ENCODE measurements at regions not wholly inside any gene's neighbourhood (a gene's known extent, or its start where the extent isn't known, plus 50 kb on each side); places are given as distances from the start of the nearest gene placed in this dataset.

- no peak for DNase-seq (ENCODE audit: low spot score)
- CTCF ChIA-PET: interaction anchor here (0.7 to 1.2 kb wide), 2 partner anchors 59 to 68 kb away, joined by 4 read pairs; no protein-coding TSS in a partner anchor
These were observed 82.8 kb upstream of the MRPS22 start for GRCh38 chr3:139260793-139261736.

GRCh38 chr3:139261754-139262586 is 81.8 kb upstream of the MRPS22 start:
- no peaks in the 10 kb centered on the region for H3K9me3 Mint-ChIP-seq
- no peak overlapping the region for H3K4me3 Mint-ChIP-seq
- ATAC-seq: no peak
- ChIA-PET POLR2A (no interaction called here), CTCF (interaction anchor here (0.7 to 1.2 kb wide), 2 partner anchors 58 to 67 kb away, joined by 4 read pairs; no protein-coding TSS in a partner anchor)
- no peak for TF ChIP-seq ZNF138 (CRISPR knock-in tag; conservative IDR thresholded peaks at IDR 0.05)
- TF ChIP-seq TP53 (CRISPR knock-in tag; IDR thresholded peaks at IDR 0.05): no peak
- no peak for TF ChIP-seq PRRX2 (CRISPR knock-in tag; IDR thresholded peaks at IDR 0.05)
- TF ChIP-seq E2F5 (CRISPR knock-in tag; IDR thresholded peaks at IDR 0.05): no peak
- TF ChIP-seq IRF1 (CRISPR knock-in tag; IDR thresholded peaks at IDR 0.05): no peak
- TF ChIP-seq KAT7 (CRISPR knock-in tag; IDR thresholded peaks at IDR 0.05; ENCODE audit: borderline replicate concordance): no peak
- TF ChIP-seq ZNF423 (CRISPR knock-in tag; IDR thresholded peaks at IDR 0.05): no peak
- no peak for TF ChIP-seq STAT6 (CRISPR knock-in tag; conservative IDR thresholded peaks at IDR 0.05; ENCODE audit: low read depth)
- H3K36me3 Mint-ChIP-seq: no peaks in the 10 kb centered on the region
- no peak for DNase-seq (ENCODE audit: low spot score)
- no peaks in the 10 kb centered on the region; the same call in 1 of the 2 replicates for H3K27me3 Mint-ChIP-seq (ENCODE audit: low read depth)
- H3K4me1 Mint-ChIP-seq: peaks cover 4% of the 10 kb centered on the region
- no peak overlapping the region for H3K27ac Mint-ChIP-seq

More at GRCh38 chr3:139260793-139261736, 82.8 kb upstream of the MRPS22 start:
- Mint-ChIP-seq H3K36me3 (no peaks in the 10 kb centered on the region), H3K4me3 (no peak overlapping the region), H3K9me3 (no peaks in the 10 kb centered on the region), H3K27ac (no peak overlapping the region), H3K4me1 (peaks cover 4% of the 10 kb centered on the region), H3K27me3 (ENCODE audit: low read depth) (no peaks in the 10 kb centered on the region; the same call in 1 of the 2 replicates)
- POLR2A ChIA-PET: no interaction called here
- TF ChIP-seq NFE2L1 (CRISPR knock-in tag; IDR thresholded peaks at IDR 0.05) (no peak), E2F1 (CRISPR knock-in tag; IDR thresholded peaks at IDR 0.05) (no peak), MYBL2 (CRISPR knock-in tag; IDR thresholded peaks at IDR 0.05) (no peak), CREM (CRISPR knock-in tag; IDR thresholded peaks at IDR 0.05) (no peak), FOXJ3 (CRISPR knock-in tag; IDR thresholded peaks at IDR 0.05; ENCODE audit: borderline replicate concordance) (no peak), MAX (CRISPR knock-in tag; IDR thresholded peaks at IDR 0.05) (no peak), NR2C2 (CRISPR knock-in tag; IDR thresholded peaks at IDR 0.05) (no peak), ZNF416 (CRISPR knock-in tag; IDR thresholded peaks at IDR 0.05) (no peak), ETV6 (CRISPR knock-in tag; IDR thresholded peaks at IDR 0.05) (no peak), JUN (CRISPR knock-in tag; IDR thresholded peaks at IDR 0.05) (no peak), JAZF1 (CRISPR knock-in tag; IDR thresholded peaks at IDR 0.05) (no peak), ZSCAN18 (CRISPR knock-in tag; IDR thresholded peaks at IDR 0.05) (no peak), ZNF512 (CRISPR knock-in tag; IDR thresholded peaks at IDR 0.05; ENCODE audit: borderline replicate concordance) (no peak)
- ATAC-seq: no peak

All from WTC11 (cell line).